Activated naive CD4-positive, alpha-beta T cell treated with anti-CD3 and anti-CD28 coated beads for 36 hours (primary cell): ENCODE measurements at regions not wholly inside any gene's neighbourhood (a gene's known extent, or its start where the extent isn't known, plus 50 kb on each side); places are given as distances from the start of the nearest gene placed in this dataset.
A peak's percentile ranks its signal among the peaks of the same experiment; 100 is the strongest.

Source experiments
- CTCF ChIA-PET: fragments of 350-600 bp; sonication (Branson Sonifier 250); formaldehyde crosslinking; loops from one replicate; lab custom pipeline; 2021; ENCODE audit warnings: antibody characterized with exemption; lab: Charles Lee
- DNase-seq: peaks from one replicate; pipeline ENCODE4 v3.0.0-alpha.2; 2020
- H3K27ac Mint-ChIP-seq: one replicate; pipeline ENCODE4 v1.8.0; 2021; ENCODE audit warnings: mild to moderate bottlenecking, mixed read lengths
- H3K27me3 Mint-ChIP-seq: one replicate; pipeline ENCODE4 v1.8.0; 2021; ENCODE audit warnings: low read depth, mixed read lengths
- H3K36me3 Mint-ChIP-seq: one replicate; pipeline ENCODE4 v1.8.0; 2021; ENCODE audit warnings: low read depth, mixed read lengths
- H3K4me1 Mint-ChIP-seq: one replicate; pipeline ENCODE4 v1.8.0; 2021; ENCODE audit warnings: low read depth, mixed read lengths
- H3K4me3 Mint-ChIP-seq: one replicate; pipeline ENCODE4 v1.8.0; 2021; ENCODE audit warnings: mild to moderate bottlenecking, moderate library complexity, mixed read lengths
- H3K9me3 Mint-ChIP-seq: one replicate; pipeline ENCODE4 v1.8.0; 2021; ENCODE audit warnings: mixed read lengths
- intact Hi-C: fragments of 100-400 bp; cut with micrococcal nuclease; formaldehyde crosslinking; loops from one replicate; pipeline ENCODE4 v1.15.1; 2023

- Mint-ChIP-seq H3K4me1 (no peaks in the 10 kb centered on the region), H3K27me3 (peaks cover 6% of the 10 kb centered on the region), H3K9me3 (no peaks in the 10 kb centered on the region), H3K27ac (no peak overlapping the region), H3K36me3 (no peaks in the 10 kb centered on the region), H3K4me3 (no peak overlapping the region)
- intact Hi-C loops, result no loop called here
- DNase-seq, result no peak
- CTCF ChIA-PET, result interaction anchor here (0.7 to 2.7 kb wide), 2 partner anchors 13 to 193 kb away, joined by 5 to 13 read pairs; no protein-coding TSS in a partner anchor
These were observed 94.9 kb upstream of the PAPOLG start for GRCh38 chr2:60661073-60661738.

- H3K36me3 Mint-ChIP-seq, result no peaks in the 10 kb centered on the region
- intact Hi-C loops, result no loop called here
- H3K4me3 Mint-ChIP-seq, result no peak overlapping the region
- H3K9me3 Mint-ChIP-seq, result no peaks in the 10 kb centered on the region
- H3K4me1 Mint-ChIP-seq, result no peaks in the 10 kb centered on the region
- H3K27ac Mint-ChIP-seq, result no peak overlapping the region
- CTCF ChIA-PET, result interaction anchor here (0.8 to 1.5 kb wide), 2 partner anchors 10 to 12 kb away, joined by 3 to 7 read pairs; no protein-coding TSS in a partner anchor
- H3K27me3 Mint-ChIP-seq, result peaks cover 6% of the 10 kb centered on the region
- DNase-seq, result no peak
These were observed 93.3 kb upstream of the PAPOLG start for GRCh38 chr2:60662781-60663180.

DNA sequence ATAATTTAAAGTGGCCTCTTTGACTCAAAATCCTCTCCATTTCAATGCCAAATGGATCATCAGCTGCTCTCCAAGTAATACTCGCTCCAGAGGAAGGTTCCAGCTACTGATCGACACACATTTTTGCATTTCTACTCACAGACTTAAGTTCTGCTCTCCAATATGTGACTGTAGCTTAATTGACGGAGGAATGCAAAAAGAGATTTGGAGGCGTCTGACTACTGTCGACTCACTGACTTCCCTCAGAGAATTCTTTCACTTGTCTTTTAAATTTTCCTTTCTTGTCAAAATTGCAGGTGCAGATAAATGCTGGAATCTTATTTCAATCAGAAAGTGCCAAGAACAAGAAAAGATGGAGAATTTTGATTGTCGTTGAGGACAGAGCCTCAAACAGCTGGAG, 84.1 kb upstream of the PAPOLG start:
- CTCF ChIA-PET, result interaction anchor here (1.3 kb wide), 1 partner anchor 326 kb away, joined by 3 read pairs; no protein-coding TSS in a partner anchor
- Mint-ChIP-seq H3K4me3 (no peak overlapping the region), H3K4me1 (no peaks in the 10 kb centered on the region), H3K36me3 (no peaks in the 10 kb centered on the region), H3K9me3 (no peaks in the 10 kb centered on the region), H3K27ac (no peak overlapping the region), H3K27me3 (no peaks in the 10 kb centered on the region)
- DNase-seq, result no peak
- intact Hi-C loops, result no loop called here

DNA sequence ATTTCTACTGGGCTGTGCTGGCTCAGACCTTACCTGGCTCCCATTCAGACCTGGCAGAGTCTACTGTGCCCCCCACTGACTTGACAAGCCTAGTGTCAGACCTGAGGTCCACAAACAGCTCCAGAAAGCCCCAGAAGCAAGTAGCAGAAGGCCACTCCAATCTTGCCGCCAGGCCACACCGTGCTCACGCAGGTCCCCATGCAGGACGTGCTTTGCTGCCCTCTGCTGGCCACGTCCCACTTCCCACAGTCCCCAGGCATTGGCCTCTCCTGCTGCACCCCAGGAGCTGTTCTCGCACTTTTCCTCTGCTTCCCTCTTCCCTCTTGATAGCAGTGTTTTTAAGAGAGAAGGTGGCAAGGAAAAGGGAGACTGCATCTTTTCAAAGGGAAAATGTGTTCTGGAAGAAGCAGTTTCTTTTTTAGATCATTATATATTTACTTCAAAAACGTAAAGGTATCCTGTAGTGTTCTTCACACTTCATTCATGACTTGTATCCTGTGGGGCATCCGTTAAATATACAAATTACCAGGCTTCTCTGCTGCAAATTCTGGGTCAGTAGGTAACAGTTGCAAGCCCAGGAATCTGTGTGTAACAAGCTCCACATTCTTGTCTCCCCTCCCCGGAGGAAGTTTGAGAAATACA, 81.4 kb upstream of the PAPOLG start:
- CTCF ChIA-PET, result interaction anchor here (0.5 to 2.6 kb wide), 30 partner anchors 8 to 988 kb away, joined by 3 to 13 read pairs (median 4); partner anchors contain the start of gene PAPOLG
- Mint-ChIP-seq H3K4me1 (no peaks in the 10 kb centered on the region), H3K9me3 (no peaks in the 10 kb centered on the region), H3K27ac (no peak overlapping the region), H3K27me3 (no peaks in the 10 kb centered on the region), H3K4me3 (no peak overlapping the region), H3K36me3 (no peaks in the 10 kb centered on the region)
- intact Hi-C loops, result loop anchor here (1.0 kb wide), 1 partner anchor 114 kb away; no protein-coding TSS in a partner anchor
- peak; percentile 92 for DNase-seq

DNA sequence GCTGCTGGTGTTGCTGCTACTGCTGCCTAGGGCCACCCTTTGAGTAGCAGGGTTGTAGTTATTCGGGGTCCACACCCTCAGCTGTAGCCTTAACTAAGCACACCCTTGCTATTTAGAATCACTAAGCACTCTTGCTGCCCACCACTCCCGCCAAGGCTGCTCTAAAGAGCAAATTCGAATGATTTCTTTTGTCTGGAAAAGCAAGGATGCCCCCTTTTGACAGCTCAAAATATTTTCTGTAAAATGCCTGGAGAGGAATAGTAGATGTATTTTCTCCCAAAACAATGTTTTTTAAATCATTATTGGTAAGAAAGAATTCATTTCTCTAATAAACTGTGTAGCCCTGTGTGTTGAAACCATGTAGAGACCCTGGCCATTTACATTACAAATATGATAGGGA, 80.8 kb upstream of the PAPOLG start:
- H3K4me1 Mint-ChIP-seq, result no peaks in the 10 kb centered on the region
- no peaks in the 10 kb centered on the region for H3K27me3 Mint-ChIP-seq
- H3K4me3 Mint-ChIP-seq, result no peak overlapping the region
- H3K9me3 Mint-ChIP-seq, result no peaks in the 10 kb centered on the region
- CTCF ChIA-PET, result interaction anchor here (0.5 to 2.6 kb wide), 28 partner anchors 8 to 414 kb away, joined by 3 to 13 read pairs (median 5); partner anchors contain the start of gene PAPOLG
- H3K36me3 Mint-ChIP-seq, result no peaks in the 10 kb centered on the region
- no peak overlapping the region for H3K27ac Mint-ChIP-seq
- intact Hi-C loops, result no loop called here
- DNase-seq, result no peak

- no peaks in the 10 kb centered on the region for H3K27me3 Mint-ChIP-seq
- H3K9me3 Mint-ChIP-seq, result no peaks in the 10 kb centered on the region
- CTCF ChIA-PET, result interaction anchor here (0.6 to 2.2 kb wide), 6 partner anchors 30 to 474 kb away, joined by 3 to 6 read pairs (median 4); no protein-coding TSS in a partner anchor
- DNase-seq, result no peak
- H3K4me1 Mint-ChIP-seq, result no peaks in the 10 kb centered on the region
- no peak overlapping the region for H3K4me3 Mint-ChIP-seq
- no peak overlapping the region for H3K27ac Mint-ChIP-seq
- intact Hi-C loops, result no loop called here
- no peaks in the 10 kb centered on the region for H3K36me3 Mint-ChIP-seq
These were observed 79.2 kb upstream of the PAPOLG start for GRCh38 chr2:60676706-60677330.

DNA sequence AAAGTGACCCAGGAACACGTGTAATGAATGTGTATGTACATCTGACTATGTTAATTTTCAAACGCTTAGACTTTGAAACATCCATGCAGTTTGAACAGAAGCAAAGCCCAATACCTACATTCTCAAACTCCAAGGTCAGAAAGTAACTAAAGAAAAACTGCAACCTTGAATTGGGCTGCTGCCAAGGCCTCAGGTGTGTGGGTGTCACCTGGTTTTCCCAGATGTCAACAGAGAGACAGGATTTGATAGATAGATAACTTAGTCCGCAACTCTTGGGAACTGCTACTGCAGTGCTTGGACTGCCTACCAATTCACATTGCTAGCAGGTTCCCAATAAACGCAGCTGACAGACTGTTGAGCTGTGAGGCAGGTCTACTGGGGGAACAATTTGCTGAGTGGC, 78.7 kb upstream of the PAPOLG start:
- H3K4me3 Mint-ChIP-seq, result no peak overlapping the region
- no peaks in the 10 kb centered on the region for H3K27me3 Mint-ChIP-seq
- no peak overlapping the region for H3K27ac Mint-ChIP-seq
- no peaks in the 10 kb centered on the region for H3K4me1 Mint-ChIP-seq
- CTCF ChIA-PET, result interaction anchor here (0.6 to 2.2 kb wide), 5 partner anchors 30 to 984 kb away, joined by 3 to 6 read pairs (median 3); no protein-coding TSS in a partner anchor
- H3K36me3 Mint-ChIP-seq, result no peaks in the 10 kb centered on the region
- H3K9me3 Mint-ChIP-seq, result no peaks in the 10 kb centered on the region
- no peak for DNase-seq
- intact Hi-C loops, result no loop called here

DNA sequence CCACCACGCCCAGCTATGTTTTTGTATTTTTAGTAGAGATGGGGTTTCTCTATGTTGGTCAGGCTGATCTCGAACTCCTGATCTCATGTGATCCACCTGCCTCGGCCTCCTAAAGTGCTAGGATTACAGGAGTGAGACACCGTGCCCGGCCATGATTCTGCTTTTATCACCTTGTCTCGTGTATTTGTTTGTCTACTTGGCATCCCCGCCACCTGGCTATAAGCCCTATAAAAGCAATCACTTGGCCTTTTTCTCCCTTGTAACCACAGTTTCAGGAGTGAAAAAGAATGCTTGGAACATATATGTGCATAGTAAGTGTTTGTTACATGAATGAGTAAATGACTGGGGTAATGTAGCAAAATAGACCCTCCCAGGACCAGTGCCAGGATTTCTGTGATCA, 77.5 kb upstream of the PAPOLG start:
- Mint-ChIP-seq H3K4me1 (no peaks in the 10 kb centered on the region), H3K4me3 (no peak overlapping the region), H3K27me3 (no peaks in the 10 kb centered on the region), H3K9me3 (no peaks in the 10 kb centered on the region), H3K27ac (no peak overlapping the region), H3K36me3 (no peaks in the 10 kb centered on the region)
- no peak for DNase-seq
- intact Hi-C loops, result no loop called here
- CTCF ChIA-PET, result interaction anchor here (1.0 kb wide), 1 partner anchor 982 kb away, joined by 3 read pairs; no protein-coding TSS in a partner anchor

DNA sequence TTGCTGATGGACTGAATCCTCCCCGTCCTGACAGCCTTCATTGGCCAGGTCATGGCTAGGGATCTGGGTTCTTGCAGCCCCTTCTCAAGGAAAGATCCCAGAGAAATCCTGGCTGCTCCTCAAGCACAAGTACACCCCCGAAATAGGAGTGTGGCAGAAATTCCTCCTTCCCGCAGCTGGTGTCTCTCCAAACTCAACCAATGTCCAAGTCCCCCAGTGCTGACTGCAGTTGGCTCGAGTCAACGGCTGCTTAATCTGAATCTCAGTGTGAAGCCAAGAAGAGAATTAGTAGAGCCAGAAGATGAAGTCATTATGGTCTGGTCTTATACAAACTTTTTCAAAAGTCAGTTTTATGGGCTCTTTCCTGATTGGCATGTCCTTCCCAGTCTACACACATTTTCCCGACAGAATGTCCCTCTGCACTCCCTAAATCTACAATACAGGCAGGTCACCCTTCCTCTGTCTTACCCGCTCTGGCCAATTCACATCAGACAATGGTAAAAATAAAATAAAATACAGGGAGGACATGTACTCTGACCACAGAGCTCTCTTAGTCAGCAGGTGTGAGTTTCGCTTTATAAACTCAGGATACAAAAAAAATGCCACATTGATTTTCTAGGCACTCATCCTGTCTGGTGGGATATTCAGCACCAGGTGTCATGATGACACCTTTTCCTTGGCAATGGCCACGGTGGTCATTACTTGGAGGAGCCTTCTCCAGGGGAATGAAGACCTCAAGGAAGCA, 76.9 kb upstream of the PAPOLG start:
- Mint-ChIP-seq H3K27ac (no peak overlapping the region), H3K4me3 (no peak overlapping the region), H3K9me3 (no peaks in the 10 kb centered on the region), H3K36me3 (no peaks in the 10 kb centered on the region), H3K27me3 (no peaks in the 10 kb centered on the region), H3K4me1 (no peaks in the 10 kb centered on the region)
- DNase-seq, result no peak
- CTCF ChIA-PET, result interaction anchor here (1.2 kb wide), 1 partner anchor 9 kb away, joined by 3 read pairs; no protein-coding TSS in a partner anchor
- intact Hi-C loops, result no loop called here

GRCh38 chr2:60693551-60693950, 62.5 kb upstream of the PAPOLG start:
- no peak for DNase-seq
- H3K27me3 Mint-ChIP-seq, result peaks cover 2% of the 10 kb centered on the region

DNA sequence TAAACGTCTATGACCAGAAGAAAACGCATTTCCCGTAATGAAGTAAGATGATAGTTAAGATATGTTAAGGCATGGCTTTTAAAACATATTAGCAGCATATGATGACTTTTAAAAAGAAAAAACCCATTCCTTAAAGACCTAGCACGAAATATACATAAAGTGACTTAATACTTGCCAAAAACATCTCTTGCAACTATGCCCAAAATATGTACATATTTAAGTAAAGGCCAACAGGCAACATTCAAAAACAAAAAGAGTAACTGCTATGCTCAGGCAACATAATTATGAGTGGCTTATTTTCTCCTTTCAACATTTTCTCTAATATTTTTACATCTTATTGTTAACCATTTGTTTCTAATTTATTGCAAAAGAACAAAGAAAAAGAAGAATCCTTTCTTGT, 60.3 kb upstream of the PAPOLG start:
- CTCF ChIA-PET, result interaction anchor here (1.0 to 1.3 kb wide), 3 partner anchors 10 to 98 kb away, joined by 3 to 6 read pairs (median 3); no protein-coding TSS in a partner anchor

More at GRCh38 chr2:60693551-60693950, 62.5 kb upstream of the PAPOLG start:
- CTCF ChIA-PET, result no interaction called here
- Mint-ChIP-seq H3K36me3 (no peaks in the 10 kb centered on the region), H3K4me1 (no peaks in the 10 kb centered on the region), H3K4me3 (no peak overlapping the region), H3K9me3 (no peaks in the 10 kb centered on the region), H3K27ac (no peak overlapping the region)
- intact Hi-C loops, result no loop called here

More for the DNA sequence above, 60.3 kb upstream of the PAPOLG start:
- Mint-ChIP-seq H3K27ac (no peak overlapping the region), H3K36me3 (no peaks in the 10 kb centered on the region), H3K9me3 (no peaks in the 10 kb centered on the region), H3K4me1 (no peaks in the 10 kb centered on the region), H3K4me3 (no peak overlapping the region), H3K27me3 (no peaks in the 10 kb centered on the region)
- intact Hi-C loops, result no loop called here
- DNase-seq, result no peak
